Psoas muscle (tissue), 7 donors: ENCODE measurements at regions not wholly inside any gene's neighbourhood (a gene's known extent, or its start where the extent isn't known, plus 50 kb on each side); places are given as distances from the start of the nearest gene placed in this dataset.

Experiments
- ATAC-seq, 4 donors: fragments of 200-7000 bp; cut with Tn5 transposase; one replicate each; pipeline ENCODE4 v1.9.1; 2020; ENCODE audit warnings: moderate library complexity in 3 of 4, mild to moderate bottlenecking in 2 of 4
- DNase-seq, 2 donors: peaks; one replicate each; pipeline ENCODE4 v3.0.0-alpha.2; 2020
- H3K27ac ChIP-seq: fragments of 200-600 bp; one replicate; pipeline ENCODE4 v1.8.0; 2022
- H3K27me3 ChIP-seq, 3 donors: fragments of 200-600 bp in 1 of 3; one replicate each; pipeline versions ENCODE4 v1.6.1 to v1.8.0; 2013 to 2022; ENCODE audit warnings: low read length in 2 of 3, mild to moderate bottlenecking in 2 of 3, moderate library complexity in 1 of 3; ENCODE audit not compliant: insufficient read depth in 3 of 3
- H3K36me3 ChIP-seq, 2 donors: fragments of 200-600 bp in 1 of 2; one replicate each; pipeline versions ENCODE4 v1.6.1 to v1.8.0; 2013 to 2022; ENCODE audit warnings: low read depth in 1 of 2, mild to moderate bottlenecking in 1 of 2, moderate library complexity in 1 of 2; ENCODE audit not compliant: insufficient read depth in 1 of 2
- H3K4me1 ChIP-seq: fragments of 200-600 bp; one replicate; pipeline ENCODE4 v1.8.0; 2022
- H3K4me3 ChIP-seq: fragments of 200-600 bp; one replicate; pipeline ENCODE4 v1.8.0; 2022; ENCODE audit warnings: mild to moderate bottlenecking
- H3K9me3 ChIP-seq: fragments of 200-600 bp; one replicate; pipeline ENCODE4 v1.8.0; 2022
- WGBS, 3 donors: extraction: QIAGEN DNeasy Blood & Tissue Kit; methylation state at CpG; one replicate each; pipeline versions ENCODE4 v1.1.6 to v1.1.7; 2013; 5-methylcytosine and 5-hydroxymethylcytosine counted together
- intact Hi-C, 2 donors: fragments of 100-400 bp; cut with DNase I; formaldehyde crosslinking; loops; one replicate each; pipeline versions ENCODE4 v1.11.0 to v1.14.2; 2022
- TF ChIP-seq, protein P1 (sequence below): fragments of 200-600 bp; IDR thresholded peaks from one replicate; pipeline ENCODE4 v1.8.0; 2022; ENCODE audit warnings: antibody characterized with exemption
- donor health status: healthy with polysubstance abuse.
- donor health status: DM: no; HTN: no; CAD: no; lungs with moderate emphysema.
- donor health status: Bipolar disorder and iron deficiency.
- donor health status: healthy.
- donor health status: DM: yes; HTN: yes; CAD: no.
- donor health status: DM: no; HTN: no; CAD: no.
- donor health status: DM: yes; HTN: yes; CAD: no.

DNA sequence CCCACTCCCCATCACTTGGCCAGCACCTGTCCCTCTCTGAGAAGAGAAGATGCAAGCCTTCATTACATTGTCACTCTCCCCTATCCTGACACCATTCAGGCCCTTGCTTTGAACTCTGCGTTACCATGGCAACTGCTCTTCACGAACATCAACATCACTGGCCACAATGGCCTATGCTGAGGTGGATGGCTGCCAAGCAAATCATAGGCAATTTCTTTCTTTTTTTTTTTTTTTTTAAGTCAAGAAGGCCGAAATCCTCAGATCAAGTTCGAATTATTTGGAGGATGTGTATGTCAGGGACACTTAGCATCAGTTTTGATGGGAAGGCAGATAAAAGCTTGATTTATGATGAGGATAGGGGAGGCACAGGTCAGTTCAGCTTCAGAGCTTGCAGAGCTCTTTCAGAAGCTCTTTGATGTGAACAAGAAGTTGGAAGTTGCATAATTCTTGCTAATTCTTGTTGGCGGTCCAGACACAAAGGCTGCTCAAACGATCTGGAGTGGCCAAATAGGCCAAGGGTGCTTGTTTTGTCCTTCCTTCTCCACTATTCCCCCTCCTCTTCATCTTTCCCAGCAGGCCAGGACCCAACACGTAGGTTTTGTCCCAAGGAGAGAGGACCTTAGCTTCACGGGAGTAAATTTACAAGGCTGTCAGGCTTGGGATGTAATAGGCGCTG is 179.9 kb upstream of the NPVF start:
- Histone ChIP-seq H3K36me3 (no peaks in the 10 kb centered on the region), H3K27ac (no peak overlapping the region), H3K9me3 (no peaks in the 10 kb centered on the region), H3K4me3 (no peak overlapping the region), H3K27me3 (no peaks in the 10 kb centered on the region), H3K4me1 (no peaks in the 10 kb centered on the region)
- ATAC-seq = no peak
- WGBS, 3 donors = 69 to 78% (median 77%) methylated on average over 9 of the region's 9 CpGs
- intact Hi-C loops = no loop called here
- TF ChIP-seq, protein P1, sequence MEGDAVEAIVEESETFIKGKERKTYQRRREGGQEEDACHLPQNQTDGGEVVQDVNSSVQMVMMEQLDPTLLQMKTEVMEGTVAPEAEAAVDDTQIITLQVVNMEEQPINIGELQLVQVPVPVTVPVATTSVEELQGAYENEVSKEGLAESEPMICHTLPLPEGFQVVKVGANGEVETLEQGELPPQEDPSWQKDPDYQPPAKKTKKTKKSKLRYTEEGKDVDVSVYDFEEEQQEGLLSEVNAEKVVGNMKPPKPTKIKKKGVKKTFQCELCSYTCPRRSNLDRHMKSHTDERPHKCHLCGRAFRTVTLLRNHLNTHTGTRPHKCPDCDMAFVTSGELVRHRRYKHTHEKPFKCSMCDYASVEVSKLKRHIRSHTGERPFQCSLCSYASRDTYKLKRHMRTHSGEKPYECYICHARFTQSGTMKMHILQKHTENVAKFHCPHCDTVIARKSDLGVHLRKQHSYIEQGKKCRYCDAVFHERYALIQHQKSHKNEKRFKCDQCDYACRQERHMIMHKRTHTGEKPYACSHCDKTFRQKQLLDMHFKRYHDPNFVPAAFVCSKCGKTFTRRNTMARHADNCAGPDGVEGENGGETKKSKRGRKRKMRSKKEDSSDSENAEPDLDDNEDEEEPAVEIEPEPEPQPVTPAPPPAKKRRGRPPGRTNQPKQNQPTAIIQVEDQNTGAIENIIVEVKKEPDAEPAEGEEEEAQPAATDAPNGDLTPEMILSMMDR = no peak
- DNase-seq = no peak

DNA sequence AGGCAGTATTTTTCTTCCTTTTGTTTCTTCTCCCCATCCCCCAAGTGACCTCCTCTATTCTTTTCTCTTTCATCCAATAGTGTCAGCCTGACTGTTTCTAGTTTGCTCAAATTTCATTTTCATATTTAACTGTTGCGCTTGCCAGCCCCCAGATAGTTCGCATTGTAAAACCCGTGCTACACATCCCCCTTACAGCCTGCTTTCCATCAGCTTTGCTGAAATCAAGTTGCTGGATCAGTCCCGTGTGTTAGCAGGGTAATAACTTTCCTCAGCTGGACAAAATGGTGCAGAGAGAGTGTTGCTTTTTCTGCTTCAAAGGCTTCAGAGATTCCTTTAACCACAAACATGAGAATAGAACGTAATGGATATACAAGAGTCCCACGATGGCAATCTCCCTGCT is 180.6 kb upstream of the NPVF start:
- DNase-seq = no peak
- Histone ChIP-seq H3K36me3 (no peaks in the 10 kb centered on the region), H3K27ac (no peak overlapping the region), H3K27me3 (no peaks in the 10 kb centered on the region), H3K4me3 (no peak overlapping the region), H3K4me1 (no peaks in the 10 kb centered on the region), H3K9me3 (no peaks in the 10 kb centered on the region)
- ATAC-seq = no peak
- WGBS, 3 donors = 46 to 59% (median 58%) methylated on average over 6 of the region's 6 CpGs
- intact Hi-C loops = no loop called here
- TF ChIP-seq, protein P1 = no peak

DNA sequence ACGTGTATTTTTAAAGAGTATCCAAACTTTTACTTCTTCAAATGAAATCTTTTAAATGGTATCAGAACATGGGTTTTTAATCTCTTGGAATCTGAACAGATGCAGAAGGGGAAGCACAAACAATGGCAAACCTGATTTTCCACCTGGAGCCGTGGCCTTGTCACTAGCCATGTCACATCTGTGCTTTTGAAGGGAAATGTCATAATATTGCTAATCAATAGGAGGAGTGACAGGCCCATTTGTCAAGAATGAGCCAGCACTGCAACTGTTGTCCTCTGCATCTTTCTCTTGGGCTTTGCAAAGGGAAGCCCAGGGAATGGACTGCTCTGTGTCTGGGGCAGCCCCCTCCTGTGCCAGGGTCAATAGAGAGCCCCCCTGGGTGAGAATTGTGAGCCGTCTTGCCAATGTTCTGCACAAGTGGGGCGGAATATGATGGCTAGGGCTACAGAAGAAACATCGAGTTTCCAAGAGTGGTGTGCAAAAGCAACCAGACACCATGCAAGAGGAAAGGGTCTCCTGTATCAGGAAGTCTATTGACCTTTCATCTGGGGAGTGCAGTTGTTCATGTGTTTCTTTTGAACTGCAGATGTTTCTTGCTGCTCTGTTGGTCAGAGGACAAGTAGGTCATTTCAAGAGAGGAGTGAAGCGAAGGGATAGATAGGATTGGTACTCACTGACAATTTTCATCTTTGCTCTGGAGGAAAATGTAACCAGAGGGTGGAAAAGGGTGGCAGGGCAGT is 181.8 kb upstream of the NPVF start:
- intact Hi-C loops = no loop called here
- no peak for ATAC-seq
- TF ChIP-seq, protein P1 = no peak
- H3K27ac ChIP-seq = no peak overlapping the region
- H3K4me1 ChIP-seq = no peaks in the 10 kb centered on the region
- no peak overlapping the region for H3K4me3 ChIP-seq
- H3K27me3 ChIP-seq = no peaks in the 10 kb centered on the region
- H3K36me3 ChIP-seq = no peaks in the 10 kb centered on the region
- 71 to 72% (median 72%) methylated on average over 6 of the region's 6 CpGs for WGBS, 3 donors
- H3K9me3 ChIP-seq = no peaks in the 10 kb centered on the region
- no peak for DNase-seq

DNA sequence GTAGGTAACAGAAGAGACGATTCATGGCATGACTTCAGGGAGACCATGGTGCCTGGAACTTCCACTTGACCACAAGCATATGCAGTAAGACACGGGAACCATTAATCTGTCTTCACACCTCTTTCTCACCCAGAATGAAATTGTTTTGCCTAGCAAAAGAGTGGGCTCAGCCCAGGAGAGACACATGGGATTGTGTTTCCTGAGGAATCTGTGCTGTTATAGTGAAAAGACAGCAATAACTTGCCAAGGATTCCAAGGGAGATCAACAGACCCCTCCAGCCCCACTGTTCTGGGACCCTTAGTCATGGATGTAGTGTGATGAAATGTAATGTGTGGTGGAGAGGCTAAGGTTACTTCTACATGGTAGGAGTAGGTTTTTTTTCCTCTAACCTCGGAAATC is 192.5 kb upstream of the NPVF start:
- 33 to 41% (median 39%) methylated on average over 3 of the region's 3 CpGs for WGBS, 3 donors
- Histone ChIP-seq H3K4me3 (no peak overlapping the region), H3K27ac (no peak overlapping the region), H3K9me3 (no peaks in the 10 kb centered on the region), H3K36me3 (no peaks in the 10 kb centered on the region), H3K4me1 (no peaks in the 10 kb centered on the region), H3K27me3 (peaks cover 1 to 6% (median 5%) of the 10 kb centered on the region in 3 donors)
- intact Hi-C loops = no loop called here
- DNase-seq (no peak), ATAC-seq (no peak)
- TF ChIP-seq, protein P1 = no peak
